HAP-1 (cell line): ENCODE measurements at regions not wholly inside any gene's neighbourhood (a gene's known extent, or its start where the extent isn't known, plus 50 kb on each side); places are given as distances from the start of the nearest gene placed in this dataset.

ENCODE experiments used
- DNase-seq, 2 experiments: peaks; one replicate each; pipeline ENCODE4 v3.0.0-alpha.2; 2016 to 2020; ENCODE audit warnings: low spot score in 2 of 2
- H3K27me3 ChIP-seq: fragments of 250-450 bp; sonication (Bioruptor Pico); 2 replicates; pipeline ENCODE4 v1.5.1; 2020; ENCODE audit warnings: low read depth, mild to moderate bottlenecking, moderate library complexity
- H3K36me3 ChIP-seq: fragments of 250-450 bp; sonication (Bioruptor Pico); replicated peaks from 2 replicates; pipeline ENCODE4 v1.5.1; 2020; ENCODE audit warnings: mild to moderate bottlenecking
- H3K4me1 ChIP-seq: fragments of 250-450 bp; sonication (Bioruptor Pico); 2 replicates; pipeline ENCODE4 v1.5.1; 2020; ENCODE audit warnings: mild to moderate bottlenecking
- H3K4me3 ChIP-seq: fragments of 250-450 bp; sonication (Bioruptor Pico); 2 replicates; pipeline ENCODE4 v1.5.1; 2020; ENCODE audit warnings: mild to moderate bottlenecking, moderate library complexity
- H3K9me3 ChIP-seq: fragments of 250-450 bp; sonication (Bioruptor Pico); 2 replicates; pipeline ENCODE4 v1.5.1; 2020; ENCODE audit warnings: mild to moderate bottlenecking, moderate library complexity
- in situ Hi-C: fragments of 300-500 bp; cut with MboI; formaldehyde crosslinking; loops from 3 replicates; pipeline ENCODE4 v1.14.3; 2020; ENCODE audit warnings: low sequenced_read_pairs, inconsistent platforms, mixed read lengths

DNA sequence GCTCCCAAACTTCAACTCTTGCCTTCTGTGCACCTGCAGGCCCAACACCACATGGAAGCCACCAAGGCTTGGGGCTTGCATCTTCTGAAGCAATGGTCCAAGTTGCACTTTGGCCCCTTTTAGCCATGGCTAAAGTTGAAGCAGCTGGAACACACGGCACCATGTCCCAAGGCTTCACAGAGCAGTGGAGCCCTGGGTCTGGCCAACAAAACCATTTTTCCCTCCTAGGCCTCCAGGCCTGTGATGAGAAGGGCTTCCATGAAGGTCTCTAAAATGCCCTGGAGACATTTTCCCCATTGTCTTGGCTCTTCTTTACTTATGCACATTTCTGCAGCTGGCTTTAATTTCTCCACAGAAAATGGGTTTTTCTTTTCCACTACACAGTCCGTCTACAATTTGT lies 61.3 kb upstream of the CYSLTR1 start:
- in situ Hi-C loops: no loop called here
- Histone ChIP-seq H3K9me3 (no peaks in the 10 kb centered on the region; the same call in 1 of the 2 replicates), H3K4me3 (no peak overlapping the region), H3K4me1 (no peaks in the 10 kb centered on the region), H3K27me3 (no peaks in the 10 kb centered on the region), H3K36me3 (no peaks in the 10 kb centered on the region)
- no peak for DNase-seq

- H3K27me3 ChIP-seq: no peaks in the 10 kb centered on the region
- in situ Hi-C loops: no loop called here
- H3K4me1 ChIP-seq: no peaks in the 10 kb centered on the region
- no peaks in the 10 kb centered on the region; the same call in 1 of the 2 replicates for H3K9me3 ChIP-seq
- no peak overlapping the region for H3K4me3 ChIP-seq
- no peaks in the 10 kb centered on the region for H3K36me3 ChIP-seq
- DNase-seq: no peak
These were observed 60.0 kb upstream of the CYSLTR1 start for GRCh38 chrX:78387364-78387763.

- H3K4me1 ChIP-seq: no peaks in the 10 kb centered on the region
- H3K9me3 ChIP-seq: no peaks in the 10 kb centered on the region; the same call in 1 of the 2 replicates
- H3K27me3 ChIP-seq: no peaks in the 10 kb centered on the region
- no peak overlapping the region for H3K4me3 ChIP-seq
- H3K36me3 ChIP-seq: no peaks in the 10 kb centered on the region
- in situ Hi-C loops: no loop called here
- no peak for DNase-seq
These were observed 57.1 kb upstream of the CYSLTR1 start for GRCh38 chrX:78384486-78384885.

- in situ Hi-C loops: no loop called here
- Histone ChIP-seq H3K27me3 (no peaks in the 10 kb centered on the region), H3K4me1 (no peaks in the 10 kb centered on the region), H3K9me3 (no peaks in the 10 kb centered on the region), H3K36me3 (no peaks in the 10 kb centered on the region), H3K4me3 (no peak overlapping the region)
- DNase-seq: no peak
These were observed 56.2 kb upstream of the CYSLTR1 start for GRCh38 chrX:78383594-78383993.

DNA sequence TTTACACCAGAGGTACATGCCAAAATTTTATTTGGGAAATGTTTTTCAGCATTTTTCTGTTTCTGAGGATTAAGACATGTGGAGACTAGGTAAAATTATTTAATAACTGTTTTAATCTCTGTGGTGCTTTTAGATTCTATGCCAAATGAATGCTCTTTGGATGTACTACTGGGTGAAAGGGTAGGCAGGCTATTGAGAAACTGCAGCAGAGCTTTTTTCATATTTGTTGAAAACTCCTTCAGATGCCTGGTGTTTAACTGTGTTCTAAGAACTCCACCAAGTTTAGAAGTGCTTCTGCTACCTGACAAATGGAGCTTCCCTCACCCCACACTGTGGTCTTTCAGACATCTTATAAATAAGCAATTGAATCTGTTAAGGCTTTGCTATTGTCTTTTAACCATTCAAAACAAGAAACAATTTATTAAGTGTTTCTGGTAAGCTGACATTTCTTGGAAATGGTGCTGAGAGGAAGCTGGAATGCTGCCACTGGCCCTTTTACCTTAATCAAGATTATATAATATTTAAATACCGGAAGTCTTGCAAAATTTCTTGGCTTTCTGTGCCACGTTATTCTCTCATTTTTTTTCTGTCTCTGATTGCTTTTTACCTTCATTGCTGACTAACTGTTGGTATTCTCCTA lies 51.2 kb upstream of the CYSLTR1 start:
- no peaks in the 10 kb centered on the region for H3K4me1 ChIP-seq
- in situ Hi-C loops: no loop called here
- DNase-seq: no peak
- H3K9me3 ChIP-seq: no peaks in the 10 kb centered on the region
- H3K27me3 ChIP-seq: no peaks in the 10 kb centered on the region
- H3K4me3 ChIP-seq: no peak overlapping the region
- no peaks in the 10 kb centered on the region for H3K36me3 ChIP-seq
